H54 (cell line): ENCODE measurements at regions not wholly inside any gene's neighbourhood (a gene's known extent, or its start where the extent isn't known, plus 50 kb on each side); places are given as distances from the start of the nearest gene placed in this dataset.
A peak's percentile ranks its signal among the peaks of the same experiment; 100 is the strongest.

Source experiments
- DNase-seq: peaks from one replicate; pipeline ENCODE4 v3.0.0; 2011; ENCODE audit warnings: low spot score, mixed read lengths; ENCODE audit not compliant: insufficient read length
- FAIRE-seq: peaks from 3 replicates; lab custom pipeline; 2011; peaks lifted over from hg19 to GRCh38; lab: Jason Lieb, UNC
- POLR2A ChIP-seq: IDR thresholded peaks from 2 replicates; pipeline ENCODE4 v1.6.1; 2011; ENCODE audit warnings: low read depth, mild to moderate bottlenecking, low read length

DNA sequence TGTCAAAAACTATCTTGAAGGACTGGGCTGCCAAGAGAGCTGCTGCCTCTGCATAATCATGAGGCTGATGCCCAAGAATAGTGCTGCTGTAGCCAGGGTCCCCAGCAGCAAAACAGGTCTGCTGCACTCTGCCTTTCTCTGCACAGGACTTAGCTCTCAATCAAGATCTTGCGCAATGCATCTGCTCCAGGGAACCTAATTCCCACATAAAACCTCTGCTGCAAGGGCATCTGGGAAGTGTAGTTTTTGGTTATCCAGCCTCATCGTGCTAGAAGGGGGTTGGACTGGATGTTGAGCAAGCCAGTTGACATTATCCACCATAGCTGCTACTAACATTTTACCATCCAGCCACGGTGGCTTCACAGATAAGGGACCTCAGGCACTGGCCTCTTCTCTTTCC is 192.7 kb downstream of the C11orf91 start:
- FAIRE-seq (no peak), DNase-seq (no peak)
- TF ChIP-seq POLR2A: no peak

DNA sequence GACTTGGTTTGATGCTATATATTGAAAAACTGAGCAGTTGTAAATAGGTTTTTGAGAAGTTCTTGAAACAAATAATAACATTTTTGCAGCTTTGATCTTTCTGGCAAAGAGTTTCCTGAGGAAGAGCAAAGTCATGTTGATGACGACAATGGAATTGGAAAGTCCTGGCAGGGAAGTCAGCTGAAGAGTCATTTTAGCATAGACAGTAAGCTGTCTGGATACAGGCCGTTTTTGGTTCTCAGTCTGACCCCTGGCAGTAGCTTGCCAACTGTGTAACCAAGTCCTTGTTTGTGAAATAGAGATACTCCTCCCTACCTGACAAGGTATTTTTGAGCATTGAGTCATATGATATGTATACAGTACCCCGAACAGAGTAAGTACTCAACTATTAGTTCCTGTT is 193.3 kb downstream of the C11orf91 start:
- no peak for FAIRE-seq
- TF ChIP-seq POLR2A: no peak
- no peak for DNase-seq

- TF ChIP-seq POLR2A: no peak
- FAIRE-seq: no peak
Observed at GRCh38 chr11:33505093-33505492, 195.5 kb downstream of the C11orf91 start.

GRCh38 chr11:33500861-33501479 is 199.7 kb downstream of the C11orf91 start:
- no peak for DNase-seq
- no peak for TF ChIP-seq POLR2A
- FAIRE-seq: peak; percentile 62

More at GRCh38 chr11:33505093-33505492, 195.5 kb downstream of the C11orf91 start:
- no peak for DNase-seq

GRCh38 chr11:33500332-33500731 is 200.3 kb downstream of the C11orf91 start:
- TF ChIP-seq POLR2A: no peak
- FAIRE-seq: no peak
- DNase-seq: no peak

- DNase-seq (no peak), FAIRE-seq (no peak)
- TF ChIP-seq POLR2A: no peak
Observed at GRCh38 chr11:33492596-33492995, 208.0 kb downstream of the C11orf91 start.

DNA sequence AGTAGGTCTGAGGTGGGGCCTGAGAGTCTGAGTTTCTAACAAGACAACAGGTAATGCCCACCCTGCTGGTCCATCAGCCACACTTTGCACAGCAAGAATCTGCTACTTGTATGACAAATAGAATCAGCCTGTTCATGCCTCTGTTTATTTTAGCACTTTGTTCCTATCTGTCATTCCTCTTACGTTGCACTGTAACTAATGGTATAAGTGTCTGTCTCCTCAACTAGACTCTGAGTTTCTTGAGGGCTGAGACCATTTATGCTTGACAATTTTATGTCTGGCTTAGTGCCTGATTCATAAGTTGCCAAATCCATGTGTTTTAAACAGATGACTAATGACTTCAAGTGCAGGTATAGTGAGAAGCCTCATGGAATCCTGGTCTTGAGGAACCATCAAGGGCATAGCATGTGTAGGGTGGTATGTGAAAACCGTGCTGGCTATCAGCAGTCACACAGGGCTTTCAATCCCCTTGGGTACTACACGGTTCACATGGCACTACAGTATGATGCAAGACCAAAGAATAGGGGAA is 209.7 kb downstream of the C11orf91 start:
- FAIRE-seq (no peak), DNase-seq (no peak)
- no peak for TF ChIP-seq POLR2A

- TF ChIP-seq POLR2A: no peak
- FAIRE-seq (no peak), DNase-seq (no peak)
Observed at GRCh38 chr11:33488971-33489370, 211.7 kb downstream of the C11orf91 start.

DNA sequence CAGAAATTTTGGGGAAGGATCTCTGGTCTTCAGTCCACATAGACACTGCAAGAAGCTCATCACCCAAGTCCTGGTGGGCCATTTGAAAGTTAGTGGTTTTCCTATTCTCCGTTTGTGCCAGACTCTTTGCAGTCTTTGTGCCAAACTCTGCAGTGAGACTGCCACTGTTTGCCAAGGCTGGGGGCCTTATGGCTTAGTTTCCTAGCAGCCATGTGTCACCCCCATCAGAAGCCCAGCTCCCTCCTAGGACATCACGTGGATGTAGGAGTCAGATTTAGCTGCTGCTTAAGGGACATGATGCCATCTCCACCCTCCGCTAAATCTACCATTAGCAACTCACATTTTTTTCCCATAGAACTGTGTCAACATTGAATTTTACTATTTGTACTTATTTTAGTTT is 220.0 kb downstream of the C11orf91 start:
- DNase-seq: no peak
- TF ChIP-seq POLR2A: no peak
- no peak for FAIRE-seq

DNA sequence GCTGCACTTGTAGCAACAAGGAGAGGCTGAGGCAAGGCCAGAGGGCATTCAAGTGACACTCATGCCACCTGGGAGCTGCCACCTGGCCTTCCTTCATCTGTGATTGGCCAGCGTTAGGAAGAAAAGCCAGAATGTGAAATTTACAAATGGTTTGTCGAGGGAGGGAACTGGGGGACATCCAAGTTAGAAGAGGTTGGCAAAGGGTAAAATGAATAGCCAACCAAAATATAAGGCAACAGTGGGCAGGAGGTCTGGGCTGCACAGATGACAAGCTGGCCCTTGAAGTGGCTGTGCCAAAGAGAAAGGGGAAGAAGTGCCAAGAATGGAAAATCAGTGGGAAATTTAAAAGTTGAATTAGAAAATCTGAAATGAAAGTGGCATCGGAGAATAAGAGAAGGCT is 221.4 kb downstream of the C11orf91 start:
- FAIRE-seq: no peak
- TF ChIP-seq POLR2A: no peak
- no peak for DNase-seq

DNA sequence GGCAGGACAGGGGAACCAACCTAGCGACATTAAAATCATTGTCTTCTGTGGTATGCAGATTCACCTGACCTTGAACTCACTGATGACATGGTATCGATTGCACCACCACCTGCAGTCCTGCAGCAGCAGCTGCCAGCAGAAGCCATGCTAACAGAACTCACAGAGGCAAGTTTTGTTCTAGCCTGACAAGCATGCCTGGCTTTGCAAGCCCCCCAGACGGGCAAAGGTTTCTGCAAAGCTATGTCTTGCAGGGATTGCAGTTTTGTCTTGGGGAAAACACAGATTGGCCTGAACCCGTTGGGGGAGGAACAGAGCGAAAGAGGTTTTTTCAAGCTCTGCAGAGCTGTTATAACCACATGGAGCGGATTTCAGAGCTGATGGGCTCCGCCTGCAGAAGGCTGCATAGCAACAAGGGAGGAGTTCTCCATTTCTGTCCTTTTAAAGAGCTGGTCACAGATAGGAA is 221.0 kb downstream of the HIPK3 start:
- FAIRE-seq (no peak), DNase-seq (no peak)
- no peak for TF ChIP-seq POLR2A

DNA sequence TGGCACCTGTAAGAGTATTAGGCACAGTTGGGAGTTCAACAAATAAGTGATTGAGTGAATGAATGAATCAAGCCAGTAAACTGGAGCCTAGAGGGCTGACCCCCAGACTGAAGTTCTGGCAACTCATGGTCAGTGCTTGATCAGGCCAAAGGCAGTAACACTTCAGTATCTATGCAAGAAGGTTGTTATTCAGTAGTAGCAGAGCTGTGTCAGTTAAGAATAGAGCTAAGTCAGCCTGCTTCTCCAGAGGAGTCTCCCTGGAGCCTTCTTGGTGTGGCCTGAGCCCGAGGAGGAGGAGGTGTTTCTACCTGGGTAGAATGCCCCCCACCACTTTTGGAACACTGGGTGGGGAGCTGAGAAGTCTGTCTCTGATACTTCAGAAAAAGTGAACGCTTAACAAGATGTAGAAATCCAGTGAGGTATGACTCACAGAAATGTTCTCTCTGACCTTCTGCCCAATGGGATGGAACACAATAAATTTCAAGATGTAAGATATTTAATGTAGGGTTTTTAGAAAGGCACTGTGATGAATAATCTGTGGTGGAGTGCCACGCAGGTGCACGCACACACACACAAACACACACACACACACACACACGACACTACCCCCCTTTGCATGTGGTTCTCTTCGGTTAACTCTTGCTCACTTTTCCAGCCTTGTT is 219.9 kb downstream of the HIPK3 start:
- no peak for FAIRE-seq
- TF ChIP-seq POLR2A: no peak
- no peak for DNase-seq

DNA sequence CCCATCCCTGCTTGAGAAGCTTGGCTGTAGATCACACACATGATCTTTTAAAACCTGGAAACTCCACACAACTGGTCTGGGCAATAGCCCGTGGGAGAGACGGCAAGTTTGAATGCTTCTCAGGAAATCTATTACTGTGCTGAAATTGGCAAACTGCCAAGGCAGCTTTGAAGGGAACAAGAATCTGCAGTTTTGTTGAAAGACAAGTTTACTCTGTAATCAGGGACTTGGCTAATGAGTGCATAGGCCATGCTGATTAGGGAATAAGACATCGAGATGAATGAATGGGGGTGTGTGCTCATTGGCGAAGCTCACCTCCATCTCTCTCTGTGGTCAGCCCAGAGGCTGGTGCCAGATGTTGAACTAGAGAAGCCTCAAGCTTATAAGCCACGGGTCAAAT is 218.8 kb downstream of the HIPK3 start:
- DNase-seq (no peak), FAIRE-seq (no peak)
- no peak for TF ChIP-seq POLR2A

DNA sequence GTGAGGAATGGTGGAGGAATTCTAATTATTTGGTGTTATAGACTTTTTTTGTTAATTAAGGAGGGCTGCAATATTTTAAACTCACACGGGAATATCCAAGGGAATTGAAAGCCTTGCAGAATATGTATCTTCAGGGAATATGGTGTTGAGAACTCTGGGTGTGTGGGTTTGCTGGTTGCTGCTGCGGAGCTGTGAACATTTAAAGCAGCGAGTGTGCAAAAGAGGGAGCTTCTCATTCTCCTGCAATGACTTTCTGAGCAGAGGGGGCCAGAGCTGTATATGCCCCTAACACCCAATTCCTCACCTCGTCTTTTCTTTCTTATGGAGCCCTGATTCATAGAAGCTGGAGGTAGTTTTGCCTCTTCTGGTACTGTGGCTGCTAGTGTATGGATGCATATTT is 217.7 kb downstream of the HIPK3 start:
- no peak for DNase-seq
- no peak for TF ChIP-seq POLR2A
- FAIRE-seq: no peak

GRCh38 chr11:33471541-33471940 is 214.4 kb downstream of the HIPK3 start:
- FAIRE-seq (no peak), DNase-seq (no peak)
- no peak for TF ChIP-seq POLR2A
